ENCODE measurements at regions not wholly inside any gene's neighbourhood (a gene's known extent, or its start where the extent isn't known, plus 50 kb on each side); places are given as distances from the start of the nearest gene placed in this dataset.

GRCh38 chr13:72544042-72544441 is 183.4 kb downstream of the MZT1 start:
- no peak for TF ChIP-seq CTCF (IDR thresholded peaks at IDR 0.05; ENCODE audit: low read length)
- no peak for TF ChIP-seq EZH2 (IDR thresholded peaks at IDR 0.05; ENCODE audit: borderline replicate concordance, low read length)

Measured in OCI-LY1 (cell line).